GM23338 (cell line): ENCODE measurements at regions not wholly inside any gene's neighbourhood (a gene's known extent, or its start where the extent isn't known, plus 50 kb on each side); places are given as distances from the start of the nearest gene placed in this dataset.

Source experiments
- ATAC-seq: fragments of 200-7000 bp; cut with Tn5 transposase; 3 replicates; pipeline ENCODE4 v1.9.1; 2020
- DNase-seq: peaks from one replicate; pipeline ENCODE4 v3.0.0-alpha.2; 2015; ENCODE audit warnings: low spot score
- H2AFZ ChIP-seq: fragments of 200-600 bp; sonication (generic); 2 replicates; pipeline ENCODE4 v1.8.0; 2016; ENCODE audit warnings: antibody characterized with exemption, mild to moderate bottlenecking, moderate library complexity
- H3F3A ChIP-seq: fragments of 200-600 bp; sonication (generic); replicated peaks from 2 replicates; pipeline ENCODE4 v1.8.0; 2017; ENCODE audit warnings: antibody characterized with exemption, mixed run types, low read depth
- H3K27ac ChIP-seq: fragments of 200-600 bp; sonication (generic); 2 replicates; pipeline ENCODE4 v1.6.1; 2016; ENCODE audit warnings: low read depth
- H3K27me3 ChIP-seq: fragments of 200-600 bp; sonication (generic); 2 replicates; pipeline ENCODE4 v1.8.0; 2016; ENCODE audit warnings: mild to moderate bottlenecking, mixed run types, moderate library complexity; ENCODE audit not compliant: insufficient read depth
- H3K36me3 ChIP-seq: fragments of 200-600 bp; sonication (generic); 2 replicates; pipeline ENCODE4 v1.8.0; 2016; ENCODE audit warnings: mild to moderate bottlenecking; ENCODE audit not compliant: insufficient read depth
- H3K4me1 ChIP-seq: fragments of 200-600 bp; sonication (generic); 2 replicates; pipeline ENCODE4 v1.8.0; 2016; ENCODE audit warnings: mild to moderate bottlenecking, moderate library complexity; ENCODE audit not compliant: insufficient read depth
- H3K4me2 ChIP-seq: fragments of 200-600 bp; sonication (generic); 2 replicates; pipeline ENCODE4 v1.7.1; 2017; ENCODE audit warnings: mixed run types
- H3K4me3 ChIP-seq: fragments of 200-600 bp; sonication (generic); 2 replicates; pipeline ENCODE4 v1.6.1; 2016; ENCODE audit warnings: mixed run types
- H3K79me2 ChIP-seq: fragments of 200-600 bp; sonication (generic); replicated peaks from 2 replicates; pipeline ENCODE4 v1.8.0; 2017; ENCODE audit warnings: mild to moderate bottlenecking; ENCODE audit not compliant: insufficient read depth
- H3K9me2 ChIP-seq: fragments of 200-600 bp; sonication (generic); 2 replicates; pipeline ENCODE4 v1.8.0; 2017; ENCODE audit not compliant: insufficient read depth
- H4K20me1 ChIP-seq: fragments of 200-600 bp; sonication (generic); replicated peaks from 2 replicates; pipeline ENCODE4 v1.8.0; 2017; ENCODE audit warnings: mild to moderate bottlenecking; ENCODE audit not compliant: insufficient read depth
- H3K27ac Mint-ChIP-seq: 2 replicates; pipeline ENCODE4 v1.8.0; 2020; ENCODE audit warnings: inconsistent platforms, mild to moderate bottlenecking, moderate library complexity, mixed read lengths
- H3K27me3 Mint-ChIP-seq: 3 replicates; pipeline ENCODE4 v1.8.0; 2022; ENCODE audit warnings: low read depth, mild to moderate bottlenecking, moderate library complexity, mixed read lengths, inconsistent platforms; ENCODE audit not compliant: insufficient read depth, poor library complexity
- H3K36me3 Mint-ChIP-seq: 3 replicates; pipeline ENCODE4 v1.8.0; 2021; ENCODE audit warnings: low read depth, mild to moderate bottlenecking, inconsistent platforms, moderate library complexity, mixed read lengths
- H3K4me1 Mint-ChIP-seq: 3 replicates; pipeline ENCODE4 v1.8.0; 2020; ENCODE audit warnings: mild to moderate bottlenecking, inconsistent platforms, mixed read lengths
- H3K4me3 Mint-ChIP-seq: 3 replicates; pipeline ENCODE4 v1.8.0; 2021; ENCODE audit warnings: moderate library complexity, mild to moderate bottlenecking, inconsistent platforms, mixed read lengths
- H3K9me3 Mint-ChIP-seq: 3 replicates; pipeline ENCODE4 v1.8.0; 2020; ENCODE audit warnings: moderate library complexity, mild to moderate bottlenecking, inconsistent platforms, mixed read lengths
- CTCF ChIP-seq, 2 experiments: fragments of 200-600 bp in 1 of 2; sonication (generic) in 1 of 2; conservative IDR thresholded peaks; 2 replicates each; pipeline versions ENCODE4 v1.5.1 to v1.6.1; 2016 to 2017; ENCODE audit warnings: antibody characterized with exemption in 2 of 2, low read depth in 2 of 2, mild to moderate bottlenecking in 2 of 2, moderate library complexity in 1 of 2
- ETS1 ChIP-seq: IDR thresholded peaks from 2 replicates; pipeline ENCODE4 v1.6.1; 2016; ENCODE audit warnings: antibody characterized with exemption
- POLR2AphosphoS5 ChIP-seq: IDR thresholded peaks from 2 replicates; pipeline ENCODE4 v1.6.1; 2016; ENCODE audit warnings: antibody characterized with exemption, low read depth
- STAT1 ChIP-seq: IDR thresholded peaks from one replicate; pipeline ENCODE4 v1.6.1; 2016; ENCODE audit warnings: antibody characterized with exemption; ENCODE audit not compliant: unreplicated experiment
- ZNF331 ChIP-seq: fragments of 250-450 bp; sonication (Bioruptor Pico); IDR thresholded peaks from 2 replicates; pipeline ENCODE4 v1.5.0; 2020; ENCODE audit warnings: low read depth, mild to moderate bottlenecking, moderate library complexity
- ZNF462 ChIP-seq: fragments of 250-450 bp; sonication (Bioruptor Pico); IDR thresholded peaks from 2 replicates; pipeline ENCODE4 v1.5.0; 2020; ENCODE audit warnings: mild to moderate bottlenecking, moderate library complexity

GRCh38 chr4:22090661-22091351 is 142.2 kb upstream of the KCNIP4 start (continued):
- no peak for TF ChIP-seq ZNF462 (CRISPR knock-in tag)

- DNase-seq (no peak), ATAC-seq (no peak)
- no peak overlapping the region for H3K4me3 Mint-ChIP-seq
- Histone ChIP-seq H3K79me2 (no peaks in the 10 kb centered on the region), H4K20me1 (no peaks in the 10 kb centered on the region), H3K4me3 (no peak overlapping the region), H3K9me2 (peaks cover 5% of the 10 kb centered on the region; the same call in 1 of the 2 replicates), H3K4me1 (no peaks in the 10 kb centered on the region), H3K27ac (no peak overlapping the region), H3K27me3 (no peaks in the 10 kb centered on the region), H2AFZ (no peak overlapping the region), H3K36me3 (no peaks in the 10 kb centered on the region), H3K4me2 (no peak overlapping the region), H3F3A (no peaks in the 10 kb centered on the region)
- peaks cover 17% of the 10 kb centered on the region; the same call in 2 of the 3 replicates for H3K36me3 Mint-ChIP-seq
- H3K4me1 Mint-ChIP-seq = no peaks in the 10 kb centered on the region
- peaks cover 3% of the 10 kb centered on the region for H3K27me3 Mint-ChIP-seq
- no peak overlapping the region for H3K27ac Mint-ChIP-seq
- peaks cover 21% of the 10 kb centered on the region for H3K9me3 Mint-ChIP-seq
- TF ChIP-seq STAT1 (no peak), CTCF (conservative IDR thresholded peaks at IDR 0.05; ENCODE audit: low read depth in 2 of 2) (no peak), ETS1 (no peak), POLR2AphosphoS5 (no peak), ZNF331 (CRISPR knock-in tag) (no peak), ZNF462 (CRISPR knock-in tag) (no peak)
Observed at GRCh38 chr4:22077571-22077970, 129.0 kb upstream of the KCNIP4 start.
